Breast epithelium (tissue), 3 donors: ENCODE measurements at regions not wholly inside any gene's neighbourhood (a gene's known extent, or its start where the extent isn't known, plus 50 kb on each side); places are given as distances from the start of the nearest gene placed in this dataset.

Experiments used
- POLR2A ChIP-seq: fragments of 450-650 bp; IDR thresholded peaks from one replicate; pipeline ENCODE4 v1.6.1; 2016; ENCODE audit warnings: antibody characterized with exemption, mild to moderate bottlenecking, moderate library complexity
- POLR2AphosphoS5 ChIP-seq, 3 donors: sonication (generic); formaldehyde crosslinking; IDR thresholded peaks; one replicate each; pipeline ENCODE4 v1.6.1; 2017; ENCODE audit warnings: antibody characterized with exemption in 3 of 3
- TF ChIP-seq, protein P1 (sequence below), 3 donors: fragments of 450-650 bp; IDR thresholded peaks; one replicate each; pipeline ENCODE4 v1.5.1; 2016 to 2017; ENCODE audit warnings: antibody characterized with exemption in 3 of 3, mild to moderate bottlenecking in 3 of 3, moderate library complexity in 3 of 3

DNA sequence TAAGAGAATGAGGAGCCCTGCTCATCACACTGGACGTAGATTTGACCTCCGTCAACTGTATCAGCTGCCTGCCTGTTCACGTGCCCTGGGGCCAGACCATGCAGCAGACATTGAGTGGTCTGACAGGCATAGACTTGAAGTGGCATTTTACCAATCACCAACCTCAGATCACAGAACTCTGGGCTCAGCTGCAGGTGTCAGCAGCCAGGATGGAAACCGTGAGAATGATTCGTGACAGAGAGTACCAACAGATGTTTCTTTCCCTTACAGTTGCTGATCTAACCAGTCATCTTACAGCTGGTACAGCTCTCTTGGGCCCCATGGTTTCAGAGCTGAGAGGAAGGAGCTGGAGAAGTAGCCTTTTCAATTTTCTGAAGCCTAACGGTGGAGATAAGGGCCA lies 148.9 kb downstream of the EN1 start:
- TF ChIP-seq, protein P1, sequence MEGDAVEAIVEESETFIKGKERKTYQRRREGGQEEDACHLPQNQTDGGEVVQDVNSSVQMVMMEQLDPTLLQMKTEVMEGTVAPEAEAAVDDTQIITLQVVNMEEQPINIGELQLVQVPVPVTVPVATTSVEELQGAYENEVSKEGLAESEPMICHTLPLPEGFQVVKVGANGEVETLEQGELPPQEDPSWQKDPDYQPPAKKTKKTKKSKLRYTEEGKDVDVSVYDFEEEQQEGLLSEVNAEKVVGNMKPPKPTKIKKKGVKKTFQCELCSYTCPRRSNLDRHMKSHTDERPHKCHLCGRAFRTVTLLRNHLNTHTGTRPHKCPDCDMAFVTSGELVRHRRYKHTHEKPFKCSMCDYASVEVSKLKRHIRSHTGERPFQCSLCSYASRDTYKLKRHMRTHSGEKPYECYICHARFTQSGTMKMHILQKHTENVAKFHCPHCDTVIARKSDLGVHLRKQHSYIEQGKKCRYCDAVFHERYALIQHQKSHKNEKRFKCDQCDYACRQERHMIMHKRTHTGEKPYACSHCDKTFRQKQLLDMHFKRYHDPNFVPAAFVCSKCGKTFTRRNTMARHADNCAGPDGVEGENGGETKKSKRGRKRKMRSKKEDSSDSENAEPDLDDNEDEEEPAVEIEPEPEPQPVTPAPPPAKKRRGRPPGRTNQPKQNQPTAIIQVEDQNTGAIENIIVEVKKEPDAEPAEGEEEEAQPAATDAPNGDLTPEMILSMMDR (IDR thresholded peaks at IDR 0.05) = no peak
- TF ChIP-seq POLR2AphosphoS5 (IDR thresholded peaks at IDR 0.05) = no peak
- no peak for TF ChIP-seq POLR2A
